K562 (cell line): ENCODE measurements at regions not wholly inside any gene's neighbourhood (a gene's known extent, or its start where the extent isn't known, plus 50 kb on each side); places are given as distances from the start of the nearest gene placed in this dataset.

ENCODE experiments used
- ATAC-seq: fragments of 200-7000 bp; cut with Tn5 transposase; 3 replicates; pipeline ENCODE4 v1.9.1; 2020; ENCODE audit warnings: moderate library complexity
- BruUV-seq: library from RNA; stranded (reverse); fragments of 400-500 nt; replicated peaks from 2 replicates; lab custom pipeline; 2021; lab: Mats Ljungman, UMichigan
- CTCF ChIA-PET: fragments of 300-600 bp; formaldehyde crosslinking; extraction: SDS; loops from one replicate; lab custom pipeline; 2021; ENCODE audit warnings: low intra/inter-chr PET ratio; lab: Yijun Ruan, JAX
- POLR2A ChIA-PET: fragments of 300-600, 350-650 bp; sonication (Branson Sonifier 250); formaldehyde crosslinking; extraction: SDS; loops from one replicate; lab custom pipeline; 2021; ENCODE audit warnings: antibody characterized with exemption, inconsistent platforms; lab: Yijun Ruan, JAX
- DNase-seq, 4 experiments: peaks; one replicate each; pipeline versions ENCODE4 v3.0.0 to v3.0.0-alpha.2; 2011 to 2018; ENCODE audit warnings: low spot score in 3 of 4, mixed read lengths in 3 of 4; ENCODE audit errors: extremely low read depth in 1 of 4
- FAIRE-seq: peaks from 2 replicates; lab custom pipeline; 2011; peaks lifted over from hg19 to GRCh38; lab: Jason Lieb, UNC
- H2AFZ ChIP-seq: 2 replicates; pipeline ENCODE4 v1.6.0; 2011; ENCODE audit warnings: low read depth, low read length, control low read depth, inconsistent platforms
- H3K27ac ChIP-seq: fragments of 200-600 bp; 3 replicates; pipeline ENCODE4 v1.8.0; 2011; ENCODE audit warnings: low read depth, mild to moderate bottlenecking, control low read depth, inconsistent platforms, low read length, moderate library complexity, mixed read lengths; ENCODE audit errors: extremely low read depth
- H3K27me3 ChIP-seq, 2 experiments: fragments of 300-600 bp in 1 of 2; 2 replicates in 1 of 2; 3 replicates in 1 of 2; pipeline versions ENCODE4 v1.6.0 to v1.8.0; 2011; ENCODE audit warnings: inconsistent platforms in 2 of 2, low read length in 2 of 2, mild to moderate bottlenecking in 1 of 2, mixed read lengths in 1 of 2, moderate library complexity in 1 of 2; ENCODE audit not compliant: control insufficient read depth in 2 of 2, insufficient read depth in 2 of 2
- H3K36me3 ChIP-seq: fragments of 300-600 bp; 3 replicates; pipeline ENCODE4 v1.8.0; 2011; ENCODE audit warnings: mild to moderate bottlenecking, low read length, inconsistent platforms; ENCODE audit not compliant: control insufficient read depth, insufficient read depth
- H3K4me1 ChIP-seq, 2 experiments: fragments of 200-600 bp in 1 of 2; replicated peaks in 1 of 2; 2 replicates in 1 of 2; 3 replicates in 1 of 2; pipeline versions ENCODE4 v1.5.1 to v1.8.0; 2011; ENCODE audit warnings: inconsistent platforms in 2 of 2, low read length in 2 of 2, mild to moderate bottlenecking in 1 of 2, mixed read lengths in 1 of 2, moderate library complexity in 1 of 2; ENCODE audit not compliant: control insufficient read depth in 2 of 2, insufficient read depth in 2 of 2
- H3K4me2 ChIP-seq: 2 replicates; pipeline ENCODE4 v1.6.1; 2011; ENCODE audit warnings: low read length, control low read depth, inconsistent platforms, mixed read lengths; ENCODE audit not compliant: insufficient read depth
- H3K4me3 ChIP-seq: fragments of 200-600 bp; sonication (generic), shearing (Covaris generic); 2 replicates; pipeline ENCODE4 v1.5.1; 2016; ENCODE audit warnings: control low read depth, inconsistent platforms
- H3K79me2 ChIP-seq: fragments of 200-600 bp; 3 replicates; pipeline ENCODE4 v1.8.0; 2011; ENCODE audit warnings: low read length, inconsistent platforms; ENCODE audit not compliant: control insufficient read depth, insufficient read depth
- H3K9ac ChIP-seq, 2 experiments: 2 replicates each; pipeline versions ENCODE4 v1.6.0 to v1.6.1; 2011; ENCODE audit warnings: low read depth in 2 of 2, low read length in 2 of 2, control low read depth in 1 of 2, inconsistent platforms in 1 of 2, mild to moderate bottlenecking in 1 of 2, mixed read lengths in 1 of 2; ENCODE audit not compliant: insufficient read depth in 1 of 2
- H3K9me1 ChIP-seq: one replicate; pipeline ENCODE4 v1.6.0; 2011; ENCODE audit warnings: inconsistent platforms, mild to moderate bottlenecking, low read length, moderate library complexity; ENCODE audit not compliant: control insufficient read depth, insufficient read depth
- H3K9me3 ChIP-seq: replicated peaks from 2 replicates; pipeline ENCODE4 v1.5.1; 2011; ENCODE audit warnings: low read depth, low read length, inconsistent platforms; ENCODE audit not compliant: control insufficient read depth, insufficient read depth
- H4K20me1 ChIP-seq: replicated peaks from 2 replicates; pipeline ENCODE4 v1.6.1; 2011; ENCODE audit warnings: low read length, inconsistent platforms, mixed read lengths; ENCODE audit not compliant: control insufficient read depth, insufficient read depth
- CBX1 ChIP-seq: sonication (generic); IDR thresholded peaks from 2 replicates; pipeline ENCODE4 v1.6.1; 2016; ENCODE audit warnings: antibody characterized with exemption, low read depth, mild to moderate bottlenecking
- GATA2 ChIP-seq: sonication (generic); formaldehyde crosslinking; IDR thresholded peaks from 2 replicates; pipeline ENCODE4 v1.4.0; 2020; ENCODE audit warnings: mild to moderate bottlenecking, missing genetic modification reagents
- MLX ChIP-seq, 2 experiments: fragments of 450-650 bp in 1 of 2; sonication (generic) in 1 of 2; formaldehyde crosslinking; conservative IDR thresholded peaks; 2 replicates each; pipeline versions ENCODE4 v1.4.0 to v1.8.1; 2020 to 2022; ENCODE audit warnings: mild to moderate bottlenecking in 1 of 2, missing genetic modification reagents in 1 of 2
- PREB ChIP-seq: sonication (generic); formaldehyde crosslinking; IDR thresholded peaks from 2 replicates; pipeline ENCODE4 v1.8.1; 2023; ENCODE audit warnings: mild to moderate bottlenecking, missing genetic modification reagents
- REST ChIP-seq, 2 experiments: fragments of 450-650 bp; formaldehyde crosslinking in 1 of 2; IDR thresholded peaks; 2 replicates each; pipeline versions ENCODE4 v1.4.0 to v1.6.1; 2014 to 2020; ENCODE audit warnings: mild to moderate bottlenecking in 2 of 2, borderline replicate concordance in 1 of 2, low read depth in 1 of 2
- THRA ChIP-seq: fragments of 450-650 bp; IDR thresholded peaks from 2 replicates; pipeline ENCODE4 v1.6.1; 2017; ENCODE audit warnings: mild to moderate bottlenecking, moderate library complexity
- ZBTB2 ChIP-seq: fragments of 450-650 bp; IDR thresholded peaks from 2 replicates; pipeline ENCODE4 v1.6.1; 2016; ENCODE audit warnings: antibody characterized with exemption
- ZSCAN29 ChIP-seq: fragments of 450-650 bp; IDR thresholded peaks from 2 replicates; pipeline ENCODE4 v1.6.1; 2017
- WGBS: fragments of 100-300 bp; shearing (Covaris generic); methylation state at CpG from one replicate; pipeline ENCODE4 v1.1.6; 2016; ENCODE audit warnings: low coverage, mixed read lengths; ENCODE audit not compliant: insufficient coverage; ENCODE audit errors: missing lambda C conversion rate; 5-methylcytosine and 5-hydroxymethylcytosine counted together
- in situ Hi-C: fragments of 300-500 bp; cut with MboI; formaldehyde crosslinking; loops from 4 replicates; pipeline ENCODE4 v1.15.0; 2018; ENCODE audit warnings: inconsistent platforms, mixed read lengths
- intact Hi-C: fragments of 100-400 bp; cut with micrococcal nuclease; formaldehyde crosslinking; loops from 2 replicates; pipeline ENCODE4 v1.14.2; 2022

- peak; percentile 26; the same call in 1 of the 2 replicates for TF ChIP-seq REST (IDR thresholded peaks at IDR 0.05; ENCODE audit: borderline replicate concordance)
- no peak for TF ChIP-seq REST (CRISPR knock-in tag; IDR thresholded peaks at IDR 0.05; ENCODE audit: low read depth)
These were observed 256.0 kb downstream of the DCDC2C start (continued) for GRCh38 chr2:3959372-3959771.

- BruUV-seq, result no TSS peak
- in situ Hi-C loops, result no loop called here
- no peak for TF ChIP-seq GATA2 (CRISPR knock-in tag)
- no peak for TF ChIP-seq ZBTB2
- no peak for TF ChIP-seq CBX1
- no peak for TF ChIP-seq PREB (CRISPR knock-in tag)
- no peak for TF ChIP-seq THRA
- TF ChIP-seq ZSCAN29, result no peak
- TF ChIP-seq MLX (CRISPR knock-in tag; conservative IDR thresholded peaks at IDR 0.05), result no peak
These were observed 256.7 kb downstream of the DCDC2C start for GRCh38 chr2:3960106-3960505.

More at GRCh38 chr2:3960106-3960505, 256.7 kb downstream of the DCDC2C start:
- H3K9ac ChIP-seq, result no peak overlapping the region
- ChIA-PET CTCF (no interaction called here), POLR2A (no interaction called here)
- no peaks in the 10 kb centered on the region for H3K79me2 ChIP-seq
- H4K20me1 ChIP-seq, result no peaks in the 10 kb centered on the region
- no peaks in the 10 kb centered on the region for H3K36me3 ChIP-seq
- no peaks in the 10 kb centered on the region for H3K9me1 ChIP-seq
- no peaks in the 10 kb centered on the region for H3K4me1 ChIP-seq
- H3K27ac ChIP-seq, result no peak overlapping the region
- no peak for FAIRE-seq
- 0% methylated on average over 3 of the region's 3 CpGs for WGBS
- no peak overlapping the region for H3K4me3 ChIP-seq
- H3K4me2 ChIP-seq, result no peak overlapping the region
- no peaks in the 10 kb centered on the region for H3K9me3 ChIP-seq
- H3K27me3 ChIP-seq, result no peaks in the 10 kb centered on the region
- no peak for ATAC-seq
- no peak overlapping the region for H2AFZ ChIP-seq
- intact Hi-C loops, result no loop called here
- no peak for DNase-seq
